CD4-positive, alpha-beta T cell (primary cell): ENCODE measurements at regions not wholly inside any gene's neighbourhood (a gene's known extent, or its start where the extent isn't known, plus 50 kb on each side); places are given as distances from the start of the nearest gene placed in this dataset.

ENCODE experiments used
- ATAC-seq: fragments of 200-7000 bp; cut with Tn5 transposase; one replicate; pipeline ENCODE4 v1.10.0; 2022; ENCODE audit warnings: mild to moderate bottlenecking; ENCODE audit not compliant: poor library complexity
- CTCF ChIA-PET: fragments of 350-600 bp; sonication (Branson Sonifier 250); formaldehyde crosslinking; loops from one replicate; lab custom pipeline; 2021; ENCODE audit warnings: antibody characterized with exemption, inconsistent platforms; lab: Charles Lee
- POLR2A ChIA-PET: fragments of 350-600 bp; sonication (Branson Sonifier 250); formaldehyde crosslinking; loops from one replicate; lab custom pipeline; 2021; ENCODE audit warnings: antibody characterized with exemption, inconsistent platforms; lab: Charles Lee
- DNase-seq, 14 experiments: peaks; one replicate each; pipeline ENCODE4 v3.0.0-alpha.2; 2013 to 2020; ENCODE audit warnings: mixed read lengths in 2 of 14
- H3K27ac ChIP-seq, 2 donors: one replicate each; pipeline versions ENCODE4 v1.5.1 to v1.7.0; 2013; ENCODE audit warnings: low read length in 2 of 2, low read depth in 1 of 2, mild to moderate bottlenecking in 1 of 2
- H3K27me3 ChIP-seq, 2 experiments: 1 replicate in 1 of 2; 2 replicates in 1 of 2; pipeline versions ENCODE4 v1.6.1 to v1.7.0; 2013; ENCODE audit warnings: low read length in 2 of 2, control low read depth in 1 of 2, mild to moderate bottlenecking in 1 of 2, moderate library complexity in 1 of 2; ENCODE audit not compliant: insufficient read depth in 2 of 2, control insufficient read depth in 1 of 2
- H3K36me3 ChIP-seq: one replicate; pipeline ENCODE4 v1.6.1; 2013; ENCODE audit warnings: low read length, control low read depth; ENCODE audit not compliant: insufficient read depth
- H3K4me1 ChIP-seq: one replicate; pipeline ENCODE4 v1.6.1; 2013; ENCODE audit warnings: low read length, control low read depth; ENCODE audit not compliant: insufficient read depth
- H3K4me3 ChIP-seq: one replicate; pipeline ENCODE4 v1.5.1; 2013; ENCODE audit warnings: mild to moderate bottlenecking, low read length, moderate library complexity
- H3K9me3 ChIP-seq, 2 experiments: 1 replicate in 1 of 2; 2 replicates in 1 of 2; pipeline versions ENCODE4 v1.6.1 to v1.7.0; 2013; ENCODE audit warnings: low read length in 2 of 2, mild to moderate bottlenecking in 2 of 2, control low read depth in 1 of 2, moderate library complexity in 1 of 2; ENCODE audit not compliant: control insufficient read depth in 1 of 2, insufficient read depth in 1 of 2
- H3K27ac Mint-ChIP-seq: one replicate; pipeline ENCODE4 v1.8.0; 2020; ENCODE audit warnings: mixed read lengths
- H3K27me3 Mint-ChIP-seq: one replicate; pipeline ENCODE4 v1.8.0; 2021; ENCODE audit warnings: mixed read lengths
- H3K36me3 Mint-ChIP-seq: one replicate; pipeline ENCODE4 v1.8.0; 2021; ENCODE audit warnings: low read depth, mixed read lengths
- H3K4me1 Mint-ChIP-seq: one replicate; pipeline ENCODE4 v1.8.0; 2021; ENCODE audit warnings: low read depth, mixed read lengths
- H3K4me3 Mint-ChIP-seq: one replicate; pipeline ENCODE4 v1.8.0; 2020; ENCODE audit warnings: mild to moderate bottlenecking, mixed read lengths
- H3K9me3 Mint-ChIP-seq: one replicate; pipeline ENCODE4 v1.8.0; 2020; ENCODE audit warnings: mixed read lengths
- CTCF ChIP-seq: fragments of 200-600 bp; IDR thresholded peaks from one replicate; pipeline ENCODE4 v1.8.0; 2022; ENCODE audit warnings: antibody characterized with exemption, mild to moderate bottlenecking
- intact Hi-C, 2 experiments: fragments of 100-400 bp; cut with DNase I in 1 of 2; cut with micrococcal nuclease in 1 of 2; formaldehyde crosslinking; loops; one replicate each; pipeline versions ENCODE4 v1.15.1 to v1.9.0; 2023 to 2025; cut with DNase I, micrococcal nuclease

GRCh38 chr3:124140746-124141145 lies 148.8 kb upstream of the ROPN1 start:
- intact Hi-C loops: no loop called here
- Mint-ChIP-seq H3K27ac (no peak overlapping the region), H3K9me3 (no peaks in the 10 kb centered on the region), H3K27me3 (peaks cover 11% of the 10 kb centered on the region), H3K4me1 (no peaks in the 10 kb centered on the region), H3K4me3 (no peak overlapping the region), H3K36me3 (no peaks in the 10 kb centered on the region)
- Histone ChIP-seq H3K36me3 (no peaks in the 10 kb centered on the region), H3K9me3 (no peaks in the 10 kb centered on the region), H3K27me3 (peaks cover 0 to 2% of the 10 kb centered on the region in 2 experiments), H3K4me3 (no peak overlapping the region), H3K4me1 (no peaks in the 10 kb centered on the region), H3K27ac (no peak overlapping the region)
- ChIA-PET CTCF (no interaction called here), POLR2A (no interaction called here)
- DNase-seq (no peak), ATAC-seq (no peak)
- TF ChIP-seq CTCF: no peak

GRCh38 chr3:124142389-124142970 lies 150.6 kb upstream of the ROPN1 start:
- H3K4me3 ChIP-seq: no peak overlapping the region
- Mint-ChIP-seq H3K9me3 (no peaks in the 10 kb centered on the region), H3K36me3 (no peaks in the 10 kb centered on the region), H3K27ac (no peak overlapping the region), H3K4me3 (no peak overlapping the region), H3K4me1 (no peaks in the 10 kb centered on the region), H3K27me3 (peaks cover 5% of the 10 kb centered on the region)
- TF ChIP-seq CTCF: no peak
- ChIA-PET POLR2A (no interaction called here), CTCF (no interaction called here)
- ATAC-seq: no peak
- H3K9me3 ChIP-seq: no peaks in the 10 kb centered on the region
- H3K27me3 ChIP-seq: peaks cover 0 to 2% of the 10 kb centered on the region in 2 experiments
- intact Hi-C loops: no loop called here
- no peak overlapping the region for H3K27ac ChIP-seq
- no peaks in the 10 kb centered on the region for H3K4me1 ChIP-seq
- H3K36me3 ChIP-seq: no peaks in the 10 kb centered on the region
- DNase-seq: no peak

GRCh38 chr3:124143047-124143446 lies 151.1 kb upstream of the ROPN1 start:
- no peak for TF ChIP-seq CTCF
- ChIA-PET POLR2A (no interaction called here), CTCF (no interaction called here)
- Mint-ChIP-seq H3K4me1 (no peaks in the 10 kb centered on the region), H3K27me3 (peaks cover 5% of the 10 kb centered on the region), H3K27ac (no peak overlapping the region), H3K9me3 (no peaks in the 10 kb centered on the region), H3K36me3 (no peaks in the 10 kb centered on the region), H3K4me3 (no peak overlapping the region)
- H3K9me3 ChIP-seq: no peaks in the 10 kb centered on the region
- intact Hi-C loops: no loop called here
- H3K27me3 ChIP-seq: peaks cover 0 to 2% of the 10 kb centered on the region in 2 experiments
- no peak for DNase-seq
- H3K4me1 ChIP-seq: no peaks in the 10 kb centered on the region
- no peak overlapping the region for H3K27ac ChIP-seq
- H3K4me3 ChIP-seq: no peak overlapping the region
- no peaks in the 10 kb centered on the region for H3K36me3 ChIP-seq
- ATAC-seq: no peak
